Mesenchymal stem cell (in vitro differentiated cells and primary cell): ENCODE measurements at regions not wholly inside any gene's neighbourhood (a gene's known extent, or its start where the extent isn't known, plus 50 kb on each side); places are given as distances from the start of the nearest gene placed in this dataset.

Experiments
- DNase-seq: peaks from one replicate; pipeline ENCODE4 v3.0.0-alpha.2; 2013
- H2AFZ ChIP-seq: one replicate; pipeline ENCODE4 v1.6.1; 2013; ENCODE audit warnings: low read depth, mild to moderate bottlenecking, control low read depth, inconsistent platforms, low read length, moderate library complexity
- H2AK5ac ChIP-seq: 2 replicates; pipeline ENCODE4 v1.6.1; 2013; ENCODE audit warnings: low read length, moderate library complexity, mild to moderate bottlenecking, inconsistent platforms; ENCODE audit not compliant: severe bottlenecking
- H2BK120ac ChIP-seq: one replicate; pipeline ENCODE4 v1.6.1; 2013; ENCODE audit warnings: low read depth, mild to moderate bottlenecking, inconsistent platforms, low read length, moderate library complexity
- H2BK12ac ChIP-seq, 2 experiments: one replicate each; pipeline ENCODE4 v1.6.1; 2013; ENCODE audit warnings: inconsistent platforms in 2 of 2, low read length in 2 of 2, mild to moderate bottlenecking in 2 of 2, moderate library complexity in 2 of 2, control low read depth in 1 of 2
- H2BK15ac ChIP-seq: one replicate; pipeline ENCODE4 v1.6.1; 2013; ENCODE audit warnings: mild to moderate bottlenecking, low read depth, inconsistent platforms; ENCODE audit not compliant: poor library complexity, severe bottlenecking
- H2BK5ac ChIP-seq: 2 replicates; pipeline ENCODE4 v1.6.1; 2013; ENCODE audit warnings: low read depth, mild to moderate bottlenecking, low read length, control low read depth, inconsistent platforms; ENCODE audit not compliant: poor library complexity, severe bottlenecking
- H3K14ac ChIP-seq, 2 experiments: one replicate each; pipeline ENCODE4 v1.6.1; 2013; ENCODE audit warnings: inconsistent platforms in 2 of 2, low read length in 2 of 2, control low read depth in 1 of 2, mild to moderate bottlenecking in 1 of 2, moderate library complexity in 1 of 2
- H3K18ac ChIP-seq, 2 experiments: one replicate each; pipeline ENCODE4 v1.6.1; 2013; ENCODE audit warnings: inconsistent platforms in 2 of 2, low read length in 2 of 2, control low read depth in 1 of 2, low read depth in 1 of 2, mild to moderate bottlenecking in 1 of 2
- H3K23ac ChIP-seq, 2 experiments: one replicate each; pipeline ENCODE4 v1.6.1; 2013; ENCODE audit warnings: inconsistent platforms in 2 of 2, low read length in 2 of 2, mild to moderate bottlenecking in 2 of 2, moderate library complexity in 2 of 2, control low read depth in 1 of 2
- H3K27ac ChIP-seq: 2 replicates; pipeline ENCODE4 v1.5.1; 2013; ENCODE audit warnings: mild to moderate bottlenecking, moderate library complexity, low read length, control low read depth, inconsistent platforms; ENCODE audit not compliant: poor library complexity, severe bottlenecking
- H3K27me3 ChIP-seq, 2 experiments: 2 replicates each; pipeline versions ENCODE4 v1.6.1 to v1.7.0; 2013; ENCODE audit warnings: low read length in 2 of 2, mild to moderate bottlenecking in 2 of 2, moderate library complexity in 2 of 2, control low read depth in 1 of 2, inconsistent platforms in 1 of 2; ENCODE audit not compliant: control insufficient read depth in 1 of 2, insufficient read depth in 1 of 2
- H3K36me3 ChIP-seq, 2 experiments: 2 replicates each; pipeline versions ENCODE4 v1.6.1 to v1.7.0; 2013; ENCODE audit warnings: low read length in 2 of 2, control low read depth in 1 of 2, inconsistent platforms in 1 of 2, low read depth in 1 of 2, mild to moderate bottlenecking in 1 of 2; ENCODE audit not compliant: insufficient read depth in 2 of 2, control insufficient read depth in 1 of 2
- H3K4ac ChIP-seq, 2 experiments: one replicate each; pipeline ENCODE4 v1.6.1; 2013; ENCODE audit warnings: inconsistent platforms in 2 of 2, low read length in 2 of 2, mild to moderate bottlenecking in 2 of 2, moderate library complexity in 2 of 2, control low read depth in 1 of 2, low read depth in 1 of 2
- H3K4me1 ChIP-seq: 2 replicates; pipeline ENCODE4 v1.6.1; 2013; ENCODE audit warnings: low read depth, low read length, control low read depth; ENCODE audit not compliant: control insufficient read depth, insufficient read depth
- H3K4me2 ChIP-seq: 2 replicates; pipeline ENCODE4 v1.6.1; 2013; ENCODE audit warnings: low read length, mild to moderate bottlenecking, inconsistent platforms; ENCODE audit not compliant: poor library complexity, severe bottlenecking
- H3K4me3 ChIP-seq, 2 experiments: 2 replicates each; pipeline versions ENCODE4 v1.5.1 to v1.7.0; 2013; ENCODE audit warnings: low read length in 2 of 2, mild to moderate bottlenecking in 2 of 2, control low read depth in 1 of 2, low read depth in 1 of 2; ENCODE audit not compliant: insufficient read depth in 1 of 2
- H3K79me1 ChIP-seq: replicated peaks from 2 replicates; pipeline ENCODE4 v1.6.1; 2013; ENCODE audit warnings: mild to moderate bottlenecking, control low read depth, low read length, inconsistent platforms; ENCODE audit not compliant: poor library complexity, severe bottlenecking
- H3K9ac ChIP-seq: 2 replicates; pipeline ENCODE4 v1.7.0; 2013; ENCODE audit warnings: mild to moderate bottlenecking, low read length, moderate library complexity
- H3K9me3 ChIP-seq: 2 replicates; pipeline ENCODE4 v1.7.0; 2013; ENCODE audit warnings: mild to moderate bottlenecking, low read length; ENCODE audit not compliant: control insufficient read depth
- H4K8ac ChIP-seq: one replicate; pipeline ENCODE4 v1.6.1; 2013; ENCODE audit warnings: inconsistent platforms, mild to moderate bottlenecking, low read length, moderate library complexity
- H4K91ac ChIP-seq: one replicate; pipeline ENCODE4 v1.6.1; 2013; ENCODE audit warnings: mild to moderate bottlenecking, low read length, inconsistent platforms
- WGBS: methylation state at CpG from one replicate; pipeline ENCODE4 v1.1.7; 2013; ENCODE audit warnings: mixed read lengths; 5-methylcytosine and 5-hydroxymethylcytosine counted together

DNA sequence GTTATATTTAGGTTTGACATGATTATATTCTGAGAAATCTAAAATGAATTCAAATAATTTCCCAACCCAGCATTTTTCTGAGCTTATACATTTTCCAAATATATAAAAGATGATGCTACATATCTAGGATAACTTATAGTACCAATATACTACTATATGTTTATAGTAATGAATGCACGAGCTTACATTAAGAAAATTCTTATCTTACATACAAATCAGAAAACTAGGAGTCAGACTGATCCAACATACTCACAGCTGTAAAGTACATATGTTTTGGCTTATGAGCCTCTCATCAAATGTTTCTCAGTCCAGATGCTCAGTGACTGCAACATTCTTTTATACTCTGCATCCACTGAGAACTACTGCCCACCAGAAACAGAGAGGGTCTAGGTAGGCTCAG is 491.3 kb upstream of the KLF12 start:
- no peak overlapping the region for H2BK15ac ChIP-seq
- H2BK5ac ChIP-seq: no peak overlapping the region
- no peak overlapping the region for H3K23ac ChIP-seq
- H3K27me3 ChIP-seq: no peaks in the 10 kb centered on the region
- 63% methylated on average over 1 of the region's 1 CpG for WGBS
- no peak overlapping the region for H2BK120ac ChIP-seq
- no peak overlapping the region for H3K9ac ChIP-seq
- no peak overlapping the region for H3K4me3 ChIP-seq
- H3K4me2 ChIP-seq: no peak overlapping the region
- no peak overlapping the region for H3K4ac ChIP-seq
- H4K91ac ChIP-seq: no peak overlapping the region
- H3K14ac ChIP-seq: no peak overlapping the region
- no peak overlapping the region for H3K27ac ChIP-seq
- no peaks in the 10 kb centered on the region for H3K9me3 ChIP-seq
- no peak for DNase-seq
- H2AK5ac ChIP-seq: no peak overlapping the region
- no peak overlapping the region for H3K18ac ChIP-seq
- H4K8ac ChIP-seq: no peak overlapping the region
- no peak overlapping the region for H2AFZ ChIP-seq
- no peaks in the 10 kb centered on the region for H3K36me3 ChIP-seq
- no peaks in the 10 kb centered on the region for H3K4me1 ChIP-seq
- no peaks in the 10 kb centered on the region for H3K79me1 ChIP-seq
- H2BK12ac ChIP-seq: no peak overlapping the region

DNA sequence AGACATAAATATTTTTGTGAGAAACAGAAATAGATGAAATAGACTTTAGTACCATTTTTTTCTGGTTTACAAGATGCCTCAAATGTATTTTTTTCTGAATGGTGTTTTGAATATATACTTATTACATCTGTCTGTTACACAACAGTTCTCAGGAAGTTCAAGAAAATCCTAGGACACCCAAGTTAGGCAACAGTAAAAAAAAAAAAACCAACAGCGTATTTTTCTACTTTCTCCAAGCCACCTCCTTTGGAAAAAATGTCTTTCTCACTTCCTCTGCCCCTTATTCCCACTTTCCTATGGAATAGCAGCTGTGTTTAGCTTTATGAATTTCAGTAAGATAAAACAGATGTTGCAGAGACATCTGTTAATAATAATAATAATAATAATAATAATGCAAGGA is 489.6 kb upstream of the KLF12 start:
- Histone ChIP-seq H3K27ac (no peak overlapping the region), H3K9ac (no peak overlapping the region), H3K79me1 (no peaks in the 10 kb centered on the region), H2BK12ac (no peak overlapping the region), H3K23ac (no peak overlapping the region), H2BK15ac (no peak overlapping the region), H3K4ac (no peak overlapping the region), H2AFZ (no peak overlapping the region), H3K4me2 (no peak overlapping the region), H4K8ac (no peak overlapping the region), H3K4me1 (no peaks in the 10 kb centered on the region), H2BK5ac (no peak overlapping the region), H3K9me3 (no peaks in the 10 kb centered on the region), H2BK120ac (no peak overlapping the region), H3K4me3 (no peak overlapping the region), H3K14ac (no peak overlapping the region), H3K27me3 (no peaks in the 10 kb centered on the region), H3K18ac (no peak overlapping the region), H2AK5ac (no peak overlapping the region), H4K91ac (no peak overlapping the region), H3K36me3 (no peaks in the 10 kb centered on the region)
- DNase-seq: no peak
- WGBS: 100% methylated on average over 1 of the region's 1 CpG

DNA sequence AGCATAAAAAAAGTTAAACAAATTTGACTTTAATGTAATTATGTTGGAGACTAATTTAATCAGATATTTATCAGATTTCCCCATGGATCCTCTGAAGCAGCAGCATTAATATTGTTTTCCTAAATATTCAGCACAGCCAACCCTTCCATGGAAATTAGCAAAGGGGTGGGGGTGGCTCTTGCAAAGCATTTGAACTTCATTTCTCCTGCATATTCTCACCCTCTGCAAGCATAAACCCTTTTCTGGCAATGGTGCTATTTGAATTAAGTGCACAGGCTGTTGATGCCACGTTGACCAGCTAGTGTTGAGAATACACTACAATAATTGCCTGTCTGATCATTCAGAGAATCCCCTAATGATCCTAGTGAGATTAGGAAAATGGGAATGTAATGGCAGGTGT is 488.1 kb upstream of the KLF12 start:
- Histone ChIP-seq H3K9me3 (no peaks in the 10 kb centered on the region), H3K36me3 (no peaks in the 10 kb centered on the region), H2BK120ac (no peak overlapping the region), H3K14ac (no peak overlapping the region), H2AFZ (no peak overlapping the region), H3K4ac (no peak overlapping the region), H4K8ac (no peak overlapping the region), H3K23ac (no peak overlapping the region), H2BK15ac (no peak overlapping the region), H3K27ac (no peak overlapping the region), H3K9ac (no peak overlapping the region), H2BK12ac (no peak overlapping the region), H3K4me3 (no peak overlapping the region), H2BK5ac (no peak overlapping the region), H3K18ac (no peak overlapping the region), H4K91ac (no peak overlapping the region), H3K27me3 (no peaks in the 10 kb centered on the region), H3K4me2 (no peak overlapping the region), H3K4me1 (no peaks in the 10 kb centered on the region), H2AK5ac (no peak overlapping the region), H3K79me1 (no peaks in the 10 kb centered on the region)
- WGBS: no CpG with 5 or more reads among the region's 1 CpG
- no peak for DNase-seq

DNA sequence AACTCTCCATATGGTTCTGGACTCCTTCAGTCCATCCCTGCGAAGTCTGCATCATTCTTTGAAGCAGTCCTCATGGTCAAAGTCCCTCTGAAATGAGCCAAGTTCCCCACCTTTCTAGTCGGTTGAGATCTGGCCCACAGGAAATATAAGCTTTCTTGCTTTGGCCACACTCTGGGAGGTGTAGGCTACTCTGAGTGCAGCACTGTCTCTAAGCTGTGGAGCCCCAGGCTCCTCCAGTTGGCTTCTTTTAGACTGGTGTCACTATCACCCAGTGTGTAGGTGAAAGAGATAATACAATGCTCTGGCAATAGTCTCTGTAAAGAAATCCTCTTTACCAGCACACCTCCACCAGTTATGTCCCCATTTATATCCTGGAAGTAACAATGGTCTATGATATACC is 486.5 kb upstream of the KLF12 start:
- Histone ChIP-seq H3K4me3 (no peak overlapping the region), H2BK120ac (no peak overlapping the region), H3K4me1 (no peaks in the 10 kb centered on the region), H3K36me3 (no peaks in the 10 kb centered on the region), H2AK5ac (no peak overlapping the region), H4K8ac (no peak overlapping the region), H3K18ac (no peak overlapping the region), H3K27me3 (no peaks in the 10 kb centered on the region), H4K91ac (no peak overlapping the region), H2AFZ (no peak overlapping the region), H3K14ac (no peak overlapping the region), H3K27ac (no peak overlapping the region), H3K23ac (no peak overlapping the region), H2BK5ac (no peak overlapping the region), H2BK15ac (no peak overlapping the region), H3K9ac (no peak overlapping the region), H2BK12ac (no peak overlapping the region), H3K79me1 (no peaks in the 10 kb centered on the region), H3K4me2 (no peak overlapping the region), H3K4ac (no peak overlapping the region), H3K9me3 (no peaks in the 10 kb centered on the region)
- 38% methylated on average over 2 of the region's 2 CpGs for WGBS
- no peak for DNase-seq
